ENCODE measurements at regions not wholly inside any gene's neighbourhood (a gene's known extent, or its start where the extent isn't known, plus 50 kb on each side); places are given as distances from the start of the nearest gene placed in this dataset.

DNA sequence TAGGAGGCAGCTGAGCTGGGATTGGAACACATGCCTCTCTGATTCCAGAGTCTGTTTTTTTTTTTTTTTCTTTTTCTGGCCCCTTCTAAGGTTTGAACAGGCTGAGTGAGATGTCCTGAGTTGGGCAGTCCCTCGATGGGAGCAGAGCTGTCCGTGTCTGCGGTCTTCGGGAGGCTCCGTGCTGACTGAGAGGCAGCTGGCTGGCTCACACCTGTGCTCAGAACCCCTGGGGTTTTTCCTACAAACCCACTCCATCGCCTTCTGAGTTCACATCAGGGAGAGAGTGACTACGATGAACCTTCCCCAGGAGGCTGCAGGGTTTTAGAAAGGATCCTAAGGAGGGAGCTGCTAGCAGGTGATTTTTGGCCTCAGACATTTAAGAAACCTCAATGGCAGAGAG lies 92.5 kb downstream of the IRF8 start:
- DNase-seq = no peak

DNA sequence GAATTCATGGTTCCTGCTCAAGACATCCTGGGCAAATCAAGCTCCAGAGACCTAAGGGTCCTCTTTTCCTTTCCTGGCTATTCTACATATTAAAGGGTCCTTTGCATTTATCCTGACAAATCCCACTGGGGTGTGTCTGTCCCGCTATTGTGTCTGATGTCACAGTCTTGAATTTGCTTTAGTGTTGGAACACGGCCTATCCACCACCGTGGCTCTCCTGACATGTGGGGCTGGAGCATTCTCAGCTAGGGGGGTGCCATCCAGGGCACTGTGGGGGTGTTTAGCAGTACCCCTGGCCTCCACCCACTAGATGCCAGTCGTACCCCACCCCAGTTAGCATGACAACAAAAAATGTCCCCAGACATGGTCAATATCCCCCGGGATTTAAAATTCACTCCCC lies 92.9 kb downstream of the IRF8 start:
- no peak for DNase-seq

DNA sequence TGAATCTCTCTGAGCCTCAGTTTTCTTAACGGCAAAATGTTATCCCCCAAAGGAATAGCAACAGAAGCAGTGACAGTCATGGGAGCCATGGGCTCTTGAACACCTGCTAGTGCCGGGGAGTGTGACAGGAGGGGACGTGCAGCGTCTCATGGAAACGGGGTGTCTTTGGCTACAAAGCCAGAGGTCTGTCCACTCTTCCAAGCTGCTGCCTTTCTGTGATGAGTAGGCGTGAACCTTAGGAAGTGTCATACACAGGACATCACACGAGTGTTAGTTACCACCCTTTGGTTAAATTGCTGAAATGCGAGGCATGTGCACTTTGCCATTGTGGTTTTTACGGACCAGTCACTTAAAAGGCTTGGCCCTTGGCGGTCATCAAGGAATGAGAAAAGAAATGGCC lies 93.4 kb downstream of the IRF8 start:
- no peak for DNase-seq

DNA sequence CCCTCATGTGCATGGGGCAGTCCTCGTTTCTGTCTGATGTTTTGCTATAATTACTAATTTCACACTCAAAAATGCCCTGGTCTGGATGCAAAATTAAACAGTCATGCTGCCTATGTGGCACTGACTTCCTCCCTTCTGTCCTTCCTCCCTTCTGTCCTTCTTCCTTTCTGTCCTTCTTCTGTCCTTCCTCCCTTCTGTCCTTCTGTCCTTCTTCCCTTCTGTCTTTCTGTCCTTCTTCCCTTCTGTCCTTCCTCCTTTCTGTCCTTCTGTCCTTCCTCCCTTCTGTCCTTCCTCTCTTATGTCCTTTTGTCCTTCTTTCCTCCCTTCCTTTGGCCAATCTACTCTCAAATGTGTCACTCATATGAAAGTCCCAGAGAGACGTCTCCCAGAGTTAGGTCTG lies 93.8 kb downstream of the IRF8 start:
- no peak for DNase-seq

DNA sequence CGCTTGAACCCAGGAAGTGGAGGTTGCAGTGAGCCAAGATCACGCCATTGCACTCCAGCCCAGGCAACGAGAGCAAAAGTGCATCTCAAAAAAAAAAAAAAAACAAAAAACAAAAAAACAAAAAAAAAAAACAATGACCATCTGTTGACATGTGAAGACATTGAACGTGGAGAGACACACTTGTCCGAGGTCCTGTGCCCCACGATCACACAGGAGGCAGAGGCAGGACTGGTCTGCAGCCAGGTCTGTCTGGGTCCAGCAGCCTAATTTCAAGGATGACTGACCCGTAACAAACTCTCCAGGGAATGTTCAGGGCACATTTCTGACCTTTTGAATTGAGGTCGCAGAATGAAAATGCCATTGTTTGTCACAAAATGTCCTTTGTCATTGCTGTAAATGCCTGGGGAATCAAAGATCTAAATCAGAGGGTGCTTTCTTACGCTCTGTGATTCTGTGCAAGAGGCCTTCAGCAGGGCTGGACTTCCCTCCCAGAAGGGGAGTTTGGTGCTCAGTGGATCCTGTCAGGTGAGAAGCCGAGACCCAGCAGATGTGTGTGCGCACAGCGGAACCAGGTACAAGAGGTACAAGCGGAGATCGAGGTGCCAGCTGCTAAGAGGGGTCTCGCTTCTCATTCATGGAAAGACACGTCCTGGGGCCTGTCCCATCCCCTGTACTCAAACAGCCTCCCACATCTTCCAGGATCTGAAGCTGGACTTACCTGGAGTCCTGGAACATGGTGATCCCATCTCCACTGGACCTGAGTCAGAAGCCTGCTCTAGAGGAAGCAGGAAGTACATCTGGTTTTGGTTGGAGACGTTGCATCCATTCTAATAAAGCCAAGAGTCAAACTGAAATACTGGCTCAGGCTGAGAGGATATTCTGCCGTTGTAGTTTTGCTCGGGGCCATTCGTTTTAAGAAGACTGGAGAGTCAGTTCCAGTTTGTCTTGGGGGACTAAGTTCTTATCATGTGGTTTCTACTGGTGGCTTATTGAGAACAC lies 95.8 kb downstream of the IRF8 start:
- no peak for DNase-seq

DNA sequence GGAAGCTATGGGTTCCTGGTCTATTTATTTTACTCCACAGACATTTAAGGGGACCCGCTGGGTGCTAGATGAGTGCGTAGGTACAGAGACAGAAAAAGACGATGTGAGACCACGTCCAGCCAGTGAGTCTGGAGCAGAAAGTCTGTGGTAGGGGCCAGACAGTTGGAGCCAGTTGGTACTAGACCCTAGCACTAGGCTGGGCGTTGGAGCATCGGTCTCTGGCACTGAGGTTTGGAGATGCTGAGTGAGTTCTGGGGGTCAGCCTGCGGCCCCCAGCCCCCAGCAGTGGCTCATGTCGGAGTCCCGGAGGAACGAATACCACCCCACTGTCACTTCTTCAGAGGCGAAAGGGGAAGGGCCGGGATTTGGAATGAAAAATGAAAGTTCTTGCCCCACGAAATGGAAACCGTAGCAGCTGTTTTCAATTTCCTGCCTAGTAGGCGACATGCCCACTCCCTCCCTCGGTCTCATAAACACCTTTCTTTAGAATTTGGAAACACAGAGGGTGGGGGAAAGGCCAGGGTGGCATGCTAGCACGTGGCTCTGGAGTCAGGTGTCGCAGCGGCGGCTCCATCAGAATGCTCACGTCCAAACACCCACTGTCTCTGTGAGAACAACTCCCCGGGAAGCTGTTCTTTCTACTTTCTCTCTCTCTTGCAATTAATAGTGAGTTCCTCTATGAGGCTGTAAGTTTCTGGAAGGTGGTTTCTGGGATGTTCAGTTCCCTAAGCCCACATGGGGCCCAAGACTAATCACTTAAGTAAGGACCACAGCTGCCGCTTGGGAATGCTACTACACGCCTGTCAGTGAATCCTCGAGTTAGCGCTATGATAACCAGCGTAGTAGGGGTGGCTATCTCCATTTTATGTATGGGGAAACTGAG lies 96.8 kb downstream of the IRF8 start:
- no peak for DNase-seq

DNA sequence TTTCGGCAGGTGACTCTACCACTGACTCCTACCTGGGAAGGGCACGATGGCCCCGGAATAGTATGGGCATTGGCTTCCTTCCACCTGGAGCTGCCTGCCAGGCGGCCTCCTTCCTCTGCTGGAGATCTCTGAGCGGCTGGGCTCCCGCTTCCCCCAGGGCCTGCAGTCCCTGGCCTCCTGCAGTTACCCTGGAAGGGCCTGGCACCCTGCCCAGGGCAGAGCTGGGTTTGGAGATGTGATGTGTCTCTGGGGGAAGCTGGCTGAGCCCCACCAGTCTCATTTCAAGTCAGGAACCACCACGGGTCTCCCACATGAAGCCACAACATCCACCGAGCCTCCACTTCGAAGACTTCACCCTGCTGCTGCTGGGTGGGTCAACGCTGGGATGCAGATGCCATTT lies 97.9 kb downstream of the IRF8 start:
- no peak for DNase-seq

DNA sequence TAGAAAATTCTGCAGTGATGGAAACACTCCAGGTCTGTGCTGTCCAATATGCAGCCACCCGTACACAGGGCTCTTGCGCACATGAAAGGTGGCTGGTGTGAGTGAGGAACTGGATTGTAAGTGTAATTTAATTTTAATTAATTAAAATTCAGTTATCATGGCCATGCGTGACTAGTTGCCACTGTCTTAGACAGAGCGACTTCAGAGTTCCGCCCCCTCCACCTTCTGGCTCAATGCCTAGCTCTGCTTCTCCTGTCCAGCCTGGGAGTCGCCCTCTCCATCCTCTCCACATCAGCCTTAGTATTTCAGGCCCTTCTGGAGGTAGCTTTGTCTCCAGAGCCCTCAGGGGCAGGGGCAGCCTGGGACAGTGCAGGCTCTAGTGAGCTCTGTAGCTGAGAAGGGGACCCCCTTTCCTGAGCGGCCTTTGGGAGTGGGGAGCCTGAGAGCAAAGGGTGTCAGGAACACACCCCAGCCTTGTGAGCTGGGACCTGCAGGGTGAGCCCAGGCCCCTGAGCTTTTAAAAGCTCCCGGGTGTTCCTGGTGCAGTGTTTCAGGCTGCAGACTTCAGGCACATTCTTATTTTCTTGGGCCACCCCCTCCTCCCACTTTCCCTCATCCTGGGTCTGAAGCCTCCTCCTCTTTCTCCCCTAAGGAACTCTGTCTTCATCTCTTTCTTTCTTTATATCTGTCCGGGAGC lies 99.4 kb downstream of the IRF8 start:
- no peak for DNase-seq

DNA sequence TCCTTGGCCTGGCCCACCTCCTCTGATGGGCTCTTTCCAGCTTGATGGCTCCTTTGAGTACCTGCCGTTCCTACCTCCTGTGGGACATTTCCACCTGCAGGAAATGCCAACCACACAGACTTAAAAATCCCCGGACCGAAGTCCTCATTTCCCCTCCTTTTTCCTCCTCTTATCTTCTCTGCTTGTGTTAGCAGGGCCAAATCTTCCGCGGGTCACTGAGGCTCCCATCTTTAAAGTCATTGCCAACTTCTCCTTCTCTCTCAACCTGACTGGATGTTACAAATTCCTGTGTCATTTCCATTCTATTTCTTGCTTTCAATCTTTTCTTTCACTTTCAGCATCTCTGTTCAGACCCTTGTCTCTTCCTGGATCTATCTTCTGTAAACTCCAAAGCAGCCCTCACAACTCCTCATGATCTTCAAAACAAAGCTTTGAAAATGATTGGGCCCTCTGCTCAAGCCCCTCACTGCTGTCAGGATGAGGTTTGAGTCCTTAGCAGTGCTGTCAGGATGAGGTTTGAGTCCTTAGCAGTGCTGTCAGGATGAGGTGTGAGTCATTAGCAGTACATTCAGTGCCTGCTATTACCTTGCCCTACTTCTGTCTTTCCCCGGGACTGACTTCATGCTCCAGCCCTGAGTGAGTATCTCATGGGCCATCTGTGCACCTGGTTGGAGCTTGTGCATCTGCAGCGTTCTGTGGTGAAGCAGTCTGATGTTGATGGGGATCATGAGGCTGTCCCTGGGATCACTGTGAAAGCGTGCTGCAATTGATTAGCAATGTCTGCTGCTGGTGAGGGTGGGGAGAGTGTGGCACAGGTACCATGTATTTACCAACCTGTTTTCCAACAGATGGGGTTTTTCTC lies 100.1 kb downstream of the IRF8 start:
- DNase-seq = no peak

DNA sequence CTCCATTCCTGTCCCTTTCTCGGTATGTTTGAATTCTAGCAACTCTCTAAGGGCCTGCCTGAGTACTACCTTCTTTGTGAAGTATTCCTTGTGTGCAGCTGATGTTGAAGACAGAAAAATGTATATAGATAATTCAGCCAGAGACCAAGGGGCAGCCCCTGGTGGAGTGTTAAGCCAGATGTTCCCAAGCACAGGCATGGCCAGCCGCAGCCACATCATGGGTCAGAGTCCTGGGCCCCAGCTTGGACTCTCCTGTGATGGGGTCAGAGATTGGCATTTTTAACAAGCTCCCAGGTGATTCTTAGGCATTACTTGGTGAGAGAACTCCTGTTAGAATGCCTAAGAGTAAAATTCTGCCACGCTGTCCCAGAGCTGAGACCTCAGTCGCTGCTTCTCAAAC lies 100.8 kb downstream of the IRF8 start:
- DNase-seq = no peak

DNA sequence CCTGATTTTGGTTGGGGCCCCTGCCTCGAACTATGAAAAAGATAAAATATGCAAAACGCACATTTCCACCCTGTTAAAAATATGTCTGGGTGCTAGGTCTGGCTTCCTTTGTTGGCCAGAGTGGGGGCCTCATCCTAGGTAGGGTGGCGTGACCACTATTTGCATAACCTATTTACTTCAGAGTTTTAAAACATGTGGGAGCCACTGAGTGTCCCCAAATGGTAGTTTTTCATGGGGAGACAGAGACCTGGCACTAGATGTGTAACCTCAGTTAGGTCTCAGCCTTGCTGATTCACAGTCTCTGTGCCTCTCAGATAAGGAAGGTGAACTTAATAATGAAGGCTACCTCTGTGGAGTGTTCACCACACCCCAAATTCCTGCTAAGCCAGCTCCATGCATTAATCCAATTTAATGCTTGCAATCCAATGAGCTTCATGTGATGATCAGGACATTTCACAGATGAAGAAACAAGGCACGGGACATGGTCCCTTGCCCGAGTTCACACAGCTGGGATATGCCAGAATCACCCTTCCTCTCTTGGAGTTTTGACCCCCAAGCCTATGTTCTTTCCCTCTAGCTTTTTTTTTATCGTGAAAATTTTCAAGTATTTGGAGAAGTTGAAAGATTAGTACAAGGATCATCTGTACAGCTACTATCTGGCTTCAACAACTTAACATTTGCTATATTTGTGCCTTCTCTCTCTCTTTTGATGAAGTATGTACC lies 103.4 kb downstream of the IRF8 start:
- DNase-seq = no peak

DNA sequence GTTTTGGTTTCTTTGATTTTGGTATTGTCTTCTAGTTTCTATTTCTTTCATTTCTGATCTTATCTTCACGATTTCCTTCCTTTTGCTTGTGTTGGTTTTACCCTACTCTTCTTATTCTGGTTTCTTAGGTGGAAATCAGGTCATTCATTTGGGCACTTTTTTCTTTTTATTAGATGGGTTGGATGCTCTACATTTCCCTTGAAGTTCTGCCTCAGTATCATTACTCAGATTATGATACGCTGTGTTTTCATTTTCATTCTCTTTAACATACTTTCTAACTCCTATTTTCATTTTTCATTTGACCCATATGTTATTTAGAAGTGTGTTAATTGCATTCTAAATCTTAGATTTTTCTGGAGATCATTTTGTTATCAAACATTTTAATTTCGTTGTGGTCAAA lies 108.6 kb downstream of the IRF8 start:
- DNase-seq = no peak

DNA sequence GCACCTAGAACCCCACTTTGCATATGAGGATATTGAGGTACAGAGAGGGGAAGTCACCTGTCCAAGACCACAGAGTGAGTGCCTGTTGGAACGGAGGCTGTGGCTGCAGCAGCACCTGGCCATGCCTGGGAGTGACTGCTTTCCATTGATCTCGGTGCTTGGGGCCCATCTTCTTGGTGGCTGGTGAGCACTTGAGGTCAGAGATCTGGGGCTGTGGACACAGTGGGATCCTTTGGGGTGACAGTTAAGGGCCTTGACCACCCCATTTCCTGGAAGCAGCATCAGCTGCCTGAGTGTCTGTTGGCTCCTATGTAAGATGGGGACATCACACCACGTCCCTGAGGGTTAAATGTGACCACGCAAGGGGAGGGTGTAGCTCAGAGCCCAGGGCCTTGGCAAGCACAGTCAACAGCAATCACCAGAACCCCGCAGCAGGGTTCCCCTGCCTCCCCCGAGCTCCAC lies 111.7 kb downstream of the IRF8 start:
- DNase-seq = no peak

DNA sequence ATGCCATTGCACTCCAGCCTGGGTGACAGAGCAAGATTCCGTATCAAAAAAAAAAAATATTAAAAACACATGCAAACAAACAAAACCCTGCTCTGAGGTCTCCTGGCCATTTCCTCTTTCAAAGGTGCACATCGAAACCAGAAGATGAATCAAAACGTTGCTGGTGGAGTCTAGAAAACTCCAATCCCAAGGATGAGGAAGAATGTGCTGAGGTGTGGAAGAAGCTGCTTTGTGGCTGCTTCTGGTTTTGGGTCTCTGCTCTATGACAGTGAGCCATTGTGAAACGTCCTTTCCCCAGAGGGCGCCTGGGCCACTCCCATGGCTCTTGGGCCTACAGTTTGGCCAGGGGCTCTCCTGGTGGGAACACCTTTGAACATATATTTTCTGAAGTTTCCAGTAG lies 112.6 kb downstream of the IRF8 start:
- DNase-seq = no peak

DNA sequence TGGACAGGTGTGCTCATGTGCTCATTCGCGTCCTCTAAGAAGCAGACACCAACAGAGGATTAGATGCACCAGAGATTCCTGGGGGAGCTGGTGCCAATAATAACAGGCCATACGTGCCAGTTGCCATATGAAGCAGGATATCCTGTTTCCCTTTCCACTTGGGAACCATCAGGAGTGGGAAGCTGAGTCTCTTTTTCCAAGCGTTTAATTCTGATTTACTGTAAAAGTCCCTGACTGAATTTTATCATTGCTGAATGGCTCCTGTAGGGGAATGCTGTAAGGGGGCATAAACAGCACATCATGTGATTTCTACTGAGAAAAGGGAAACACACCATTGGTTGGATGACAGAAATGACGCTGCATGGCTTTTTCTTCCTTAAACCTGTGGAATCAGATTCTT lies 113.3 kb downstream of the IRF8 start:
- DNase-seq = no peak

DNA sequence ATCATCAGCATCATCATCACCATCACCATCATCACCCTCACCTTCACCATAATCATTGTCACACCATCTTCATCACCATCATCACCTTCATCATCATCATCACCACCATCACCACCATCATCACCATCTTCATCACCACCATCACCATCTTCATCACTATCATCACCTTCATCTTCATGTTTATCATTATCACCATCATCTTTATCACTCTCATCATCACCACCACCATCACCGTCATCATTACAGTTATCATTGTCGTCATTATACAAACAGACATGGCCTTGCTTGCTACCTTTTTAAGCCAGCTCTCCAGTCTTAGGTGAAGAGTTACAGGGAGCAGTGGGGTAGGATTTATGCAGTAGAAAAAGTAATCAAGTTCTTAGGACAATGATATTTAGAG lies 114.9 kb downstream of the IRF8 start:
- no peak for DNase-seq

DNA sequence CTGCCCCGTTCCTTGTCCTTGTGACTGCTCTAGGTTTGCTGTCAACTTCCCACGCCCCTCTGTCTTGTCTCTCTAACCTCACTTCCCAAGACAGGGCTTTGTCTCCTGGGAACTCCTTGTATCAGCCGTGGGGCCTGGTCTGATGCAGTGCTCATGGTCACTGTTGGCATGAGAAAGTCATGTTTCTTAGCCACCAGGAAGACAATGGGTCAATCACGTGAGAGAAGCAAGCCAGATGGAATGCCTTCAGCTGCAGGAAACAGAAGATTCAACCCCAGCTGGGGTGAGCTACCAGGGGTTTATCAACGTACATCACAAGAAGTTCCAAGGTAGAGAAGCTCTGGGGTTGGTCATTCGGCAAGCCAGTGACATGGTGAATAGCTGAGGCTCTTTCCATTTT lies 116.6 kb downstream of the IRF8 start:
- DNase-seq = no peak

DNA sequence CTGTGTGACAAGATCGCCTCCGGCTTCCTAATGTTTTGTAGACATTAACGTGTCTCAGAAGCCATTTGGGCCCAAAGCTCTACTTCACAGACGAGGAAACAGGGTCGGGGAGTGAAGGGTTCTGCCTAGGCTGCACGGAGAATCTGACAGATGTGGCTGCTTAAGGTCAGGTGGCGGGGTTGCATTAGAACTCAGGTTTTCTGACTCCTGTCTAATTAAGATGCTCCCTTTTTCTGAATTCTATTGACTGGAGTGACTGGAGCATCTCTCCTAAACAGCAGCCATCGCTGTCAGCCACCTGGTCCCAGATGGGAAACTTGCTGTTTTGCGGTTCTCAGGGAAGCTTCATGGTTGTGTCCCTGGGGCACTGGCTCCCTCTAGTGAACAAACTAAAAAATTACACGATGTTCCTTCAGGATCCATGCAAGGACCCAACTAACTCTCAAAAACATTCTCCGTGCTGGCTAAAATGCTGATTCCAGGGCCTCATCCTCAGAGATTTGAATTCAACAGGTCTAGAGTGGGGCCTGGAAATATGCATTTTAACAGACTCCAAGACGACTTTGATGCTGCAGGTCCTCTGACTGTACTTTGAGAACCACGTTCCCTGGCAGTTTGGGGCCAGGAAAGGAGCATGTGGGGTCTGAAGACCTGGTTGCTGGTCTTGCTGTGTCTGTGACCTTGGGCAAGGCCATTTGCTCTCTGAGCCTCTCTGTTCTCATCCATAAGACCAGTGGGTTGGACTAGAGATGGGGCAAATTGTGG lies 117.4 kb downstream of the IRF8 start:
- DNase-seq = peak in 1 of 2 experiments; percentile 52

DNA sequence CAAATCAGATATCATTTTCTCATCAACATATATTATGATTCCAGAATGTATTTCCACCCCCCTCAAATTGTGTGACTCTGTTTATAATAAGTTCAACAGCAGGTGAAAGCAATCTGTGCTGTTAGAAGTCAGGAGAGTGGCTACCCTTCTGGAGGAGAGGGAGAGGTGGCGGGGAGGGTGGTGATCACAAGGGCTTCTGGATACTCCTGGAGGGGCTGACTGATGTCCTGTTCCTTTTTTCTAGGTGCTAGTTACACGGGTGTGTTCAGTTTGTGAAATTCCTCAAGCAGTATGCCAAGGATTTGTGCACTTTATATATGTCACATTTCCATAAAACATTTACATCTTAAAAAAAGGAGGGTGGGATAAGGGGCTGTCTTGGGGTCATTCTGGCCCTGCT lies 119.1 kb downstream of the IRF8 start:
- no peak for DNase-seq

DNA sequence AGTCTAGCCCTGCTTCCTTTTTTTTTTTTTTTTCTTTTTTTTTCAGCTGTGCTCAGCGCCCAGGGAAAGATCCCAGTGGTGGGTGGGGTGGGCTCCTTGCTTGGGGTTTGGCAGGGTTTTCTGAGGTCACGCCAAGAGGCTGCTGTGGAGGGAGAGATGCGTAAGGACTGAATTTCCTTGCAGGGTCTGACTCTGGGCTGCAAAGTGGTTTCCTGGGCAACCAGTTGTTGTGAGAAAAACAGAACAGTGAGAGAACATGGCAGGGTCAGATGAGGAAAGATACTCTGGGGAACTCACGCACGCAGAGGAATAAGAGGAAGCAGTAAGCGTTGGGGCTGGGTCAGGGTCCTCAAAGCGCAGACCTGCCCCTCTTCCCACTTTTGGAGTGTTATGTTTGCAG lies 119.5 kb downstream of the IRF8 start:
- DNase-seq = no peak

DNA sequence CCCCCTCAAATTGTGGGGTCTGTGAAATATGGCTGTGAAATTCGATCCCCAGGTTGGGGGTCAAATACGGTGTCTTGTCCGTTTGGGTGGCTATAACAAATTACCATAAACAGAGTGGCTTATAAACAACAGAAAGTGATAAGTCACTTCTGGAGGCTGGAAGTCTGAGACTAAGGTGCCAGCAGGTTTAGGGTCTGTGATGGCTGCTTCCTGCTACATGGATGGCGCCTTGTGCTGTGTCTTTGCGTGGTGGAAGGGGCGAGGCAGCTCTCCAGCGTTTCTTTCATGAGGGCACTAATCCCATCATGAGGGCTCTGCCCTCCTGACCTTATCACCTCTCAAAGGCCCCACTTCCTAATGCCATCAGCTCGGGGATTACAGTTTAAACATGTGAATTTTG lies 120.0 kb downstream of the IRF8 start:
- no peak for DNase-seq

Measured in NCI-H526 (cell line).